SK-N-SH (cell line): ENCODE measurements at regions not wholly inside any gene's neighbourhood (a gene's known extent, or its start where the extent isn't known, plus 50 kb on each side); places are given as distances from the start of the nearest gene placed in this dataset.

Experiments used
- CHD2 ChIP-seq: fragments of 150-350 bp; IDR thresholded peaks from 2 replicates; pipeline ENCODE4 v1.6.1; 2018; ENCODE audit warnings: low read length; ENCODE audit not compliant: partially characterized antibody
- CTCF ChIP-seq: fragments of 200-600 bp; sonication (generic); IDR thresholded peaks from 2 replicates; pipeline ENCODE4 v1.6.1; 2017; ENCODE audit warnings: antibody characterized with exemption, mild to moderate bottlenecking, moderate library complexity
- EP300 ChIP-seq, 2 experiments: IDR thresholded peaks; 2 replicates each; pipeline versions ENCODE4 v1.4.0 to v1.6.1; 2012; ENCODE audit warnings: borderline replicate concordance in 1 of 2, low read depth in 1 of 2, low read length in 1 of 2
- EZH2phosphoT487 ChIP-seq: fragments of 200-600 bp; sonication (generic); IDR thresholded peaks from 2 replicates; pipeline ENCODE4 v1.6.1; 2017; ENCODE audit warnings: low read depth, mixed run types, mild to moderate bottlenecking, antibody characterized with exemption, moderate library complexity, borderline replicate concordance
- FOXJ3 ChIP-seq: sonication (generic); formaldehyde crosslinking; IDR thresholded peaks from 2 replicates; pipeline ENCODE4 v1.5.1; 2020; ENCODE audit warnings: mild to moderate bottlenecking, missing genetic modification reagents
- GABPA ChIP-seq: IDR thresholded peaks from 2 replicates; pipeline ENCODE4 v1.4.0; 2012; ENCODE audit warnings: low read depth, mild to moderate bottlenecking
- JUND ChIP-seq: IDR thresholded peaks from 2 replicates; pipeline ENCODE4 v1.4.0; 2012
- MXI1 ChIP-seq: IDR thresholded peaks from 2 replicates; pipeline ENCODE4 v1.6.1; 2012; ENCODE audit warnings: mild to moderate bottlenecking, low read depth, low read length, improper control_type of control experiment
- NFIC ChIP-seq: IDR thresholded peaks from 2 replicates; pipeline ENCODE4 v1.4.0; 2012; ENCODE audit warnings: borderline replicate concordance
- POLR2AphosphoS5 ChIP-seq: IDR thresholded peaks from 2 replicates; pipeline ENCODE4 v1.6.1; 2012; ENCODE audit warnings: low read depth, low read length
- RFX5 ChIP-seq: IDR thresholded peaks from 2 replicates; pipeline ENCODE4 v1.6.1; 2012; ENCODE audit warnings: mild to moderate bottlenecking, improper control_type of control experiment, low read length
- TAF1 ChIP-seq: IDR thresholded peaks from 2 replicates; pipeline ENCODE4 v1.6.1; 2012; ENCODE audit warnings: low read depth, mild to moderate bottlenecking, low read length, moderate library complexity, borderline replicate concordance
- USF2 ChIP-seq: fragments of 150-350 bp; IDR thresholded peaks from 2 replicates; pipeline ENCODE4 v1.6.1; 2017; ENCODE audit warnings: antibody characterized with exemption, low read length, low read depth, borderline replicate concordance

GRCh38 chr16:17743158-17743557 lies 272.4 kb upstream of the XYLT1 start:
- TF ChIP-seq RFX5 = no peak
- no peak for TF ChIP-seq POLR2AphosphoS5
- TF ChIP-seq EP300 (IDR thresholded peaks at IDR 0.05; ENCODE audit: borderline replicate concordance in 1 of 2, low read depth in 1 of 2, low read length in 1 of 2) = no peak
- TF ChIP-seq EZH2phosphoT487 = no peak
- TF ChIP-seq CTCF = no peak
- TF ChIP-seq FOXJ3 (CRISPR knock-in tag) = no peak
- TF ChIP-seq JUND = no peak
- no peak for TF ChIP-seq GABPA
- TF ChIP-seq NFIC = no peak
- TF ChIP-seq CHD2 = no peak
- no peak for TF ChIP-seq MXI1
- TF ChIP-seq TAF1 = no peak
- no peak for TF ChIP-seq USF2
